Liver (tissue), 3 donors: ENCODE measurements at regions not wholly inside any gene's neighbourhood (a gene's known extent, or its start where the extent isn't known, plus 50 kb on each side); places are given as distances from the start of the nearest gene placed in this dataset.

Source experiments
- CTCF ChIP-seq: fragments of 150-350 bp; IDR thresholded peaks from 2 replicates; pipeline ENCODE4 v1.5.1; 2017; ENCODE audit warnings: improper control_type of control experiment, low read depth, low read length; ENCODE audit not compliant: missing input control
- GABPA ChIP-seq, 2 donors: IDR thresholded peaks in 1 of 2; conservative IDR thresholded peaks in 1 of 2; 2 replicates each; pipeline ENCODE4 v1.6.1; 2016; ENCODE audit warnings: antibody characterized with exemption in 2 of 2, mild to moderate bottlenecking in 1 of 2, moderate library complexity in 1 of 2
- MAX ChIP-seq: IDR thresholded peaks from 2 replicates; pipeline ENCODE4 v1.6.1; 2016; ENCODE audit warnings: antibody characterized with exemption
- donor health status: healthy.
- donor health status: healthy.

GRCh38 chr11:25547292-25547691, 784.6 kb upstream of the ANO3 start:
- TF ChIP-seq MAX (no peak), GABPA (IDR thresholded peaks at IDR 0.05 in 1 of 2, conservative IDR thresholded peaks at IDR 0.05 in 1 of 2) (no peak), CTCF (no peak)
